Loucy (cell line): ENCODE measurements at regions not wholly inside any gene's neighbourhood (a gene's known extent, or its start where the extent isn't known, plus 50 kb on each side); places are given as distances from the start of the nearest gene placed in this dataset.

Experiments used
- H2AFZ ChIP-seq: fragments of 200-600 bp; sonication (generic); 2 replicates; pipeline ENCODE4 v1.6.0; 2016; ENCODE audit warnings: antibody characterized with exemption, mild to moderate bottlenecking, low read length, moderate library complexity
- H3F3A ChIP-seq: fragments of 200-600 bp; 2 replicates; pipeline ENCODE4 v1.6.0; 2016; ENCODE audit warnings: antibody characterized with exemption, low read depth, mild to moderate bottlenecking
- H3K27me3 ChIP-seq: fragments of 200-600 bp; sonication (generic); 2 replicates; pipeline ENCODE4 v1.6.1; 2014; ENCODE audit warnings: low read length, mild to moderate bottlenecking; ENCODE audit not compliant: insufficient read depth, poor library complexity, severe bottlenecking
- H3K36me3 ChIP-seq: fragments of 200-600 bp; sonication (generic); 2 replicates; pipeline ENCODE4 v1.6.1; 2016; ENCODE audit warnings: low read length; ENCODE audit not compliant: insufficient read depth
- H3K4me1 ChIP-seq: fragments of 200-600 bp; sonication (generic); 2 replicates; pipeline ENCODE4 v1.5.1; 2014; ENCODE audit warnings: low read length, mild to moderate bottlenecking; ENCODE audit not compliant: insufficient read depth, poor library complexity, severe bottlenecking
- H3K4me2 ChIP-seq: fragments of 200-600 bp; sonication (generic); 2 replicates; pipeline ENCODE4 v1.6.0; 2014; ENCODE audit warnings: antibody characterized with exemption, low read length, low read depth, mild to moderate bottlenecking; ENCODE audit not compliant: poor library complexity, severe bottlenecking
- H3K4me3 ChIP-seq: fragments of 200-600 bp; sonication (generic); 2 replicates; pipeline ENCODE4 v1.5.1; 2014; ENCODE audit warnings: low read length, mild to moderate bottlenecking, mixed read lengths; ENCODE audit not compliant: poor library complexity, severe bottlenecking
- H3K79me2 ChIP-seq: fragments of 200-600 bp; sonication (generic); 2 replicates; pipeline ENCODE4 v1.6.1; 2014; ENCODE audit warnings: low read length; ENCODE audit not compliant: insufficient read depth
- H3K9ac ChIP-seq: fragments of 200-600 bp; sonication (generic); 2 replicates; pipeline ENCODE4 v1.6.0; 2014; ENCODE audit warnings: mild to moderate bottlenecking, low read depth, low read length, moderate library complexity; ENCODE audit not compliant: poor library complexity, severe bottlenecking
- H3K9me2 ChIP-seq: fragments of 200-600 bp; sonication (generic); replicated peaks from 2 replicates; pipeline ENCODE4 v1.6.1; 2016; ENCODE audit warnings: low read depth, low read length, mixed read lengths
- H3K9me3 ChIP-seq: fragments of 200-600 bp; sonication (generic); 2 replicates; pipeline ENCODE4 v1.6.1; 2014; ENCODE audit warnings: mild to moderate bottlenecking, antibody characterized with exemption, low read length, low read depth; ENCODE audit not compliant: insufficient read depth
- H4K20me1 ChIP-seq: fragments of 200-600 bp; sonication (generic); 2 replicates; pipeline ENCODE4 v1.6.0; 2014; ENCODE audit warnings: antibody characterized with exemption, low read length, mild to moderate bottlenecking; ENCODE audit not compliant: insufficient read depth, poor library complexity, severe bottlenecking
- EZH2phosphoT487 ChIP-seq: fragments of 200-600 bp; IDR thresholded peaks from 2 replicates; pipeline ENCODE4 v1.6.1; 2018; ENCODE audit warnings: antibody characterized with exemption, mild to moderate bottlenecking, moderate library complexity, borderline replicate concordance
- TF ChIP-seq, protein P1 (sequence below): fragments of 200-600 bp; sonication (generic); conservative IDR thresholded peaks from 2 replicates; pipeline ENCODE4 v1.5.1; 2014; ENCODE audit warnings: mild to moderate bottlenecking, antibody characterized with exemption, low read length

GRCh38 chr3:64291956-64292355 lies 66.7 kb upstream of the PRICKLE2 start:
- no peak for TF ChIP-seq EZH2phosphoT487
- TF ChIP-seq, protein P1, sequence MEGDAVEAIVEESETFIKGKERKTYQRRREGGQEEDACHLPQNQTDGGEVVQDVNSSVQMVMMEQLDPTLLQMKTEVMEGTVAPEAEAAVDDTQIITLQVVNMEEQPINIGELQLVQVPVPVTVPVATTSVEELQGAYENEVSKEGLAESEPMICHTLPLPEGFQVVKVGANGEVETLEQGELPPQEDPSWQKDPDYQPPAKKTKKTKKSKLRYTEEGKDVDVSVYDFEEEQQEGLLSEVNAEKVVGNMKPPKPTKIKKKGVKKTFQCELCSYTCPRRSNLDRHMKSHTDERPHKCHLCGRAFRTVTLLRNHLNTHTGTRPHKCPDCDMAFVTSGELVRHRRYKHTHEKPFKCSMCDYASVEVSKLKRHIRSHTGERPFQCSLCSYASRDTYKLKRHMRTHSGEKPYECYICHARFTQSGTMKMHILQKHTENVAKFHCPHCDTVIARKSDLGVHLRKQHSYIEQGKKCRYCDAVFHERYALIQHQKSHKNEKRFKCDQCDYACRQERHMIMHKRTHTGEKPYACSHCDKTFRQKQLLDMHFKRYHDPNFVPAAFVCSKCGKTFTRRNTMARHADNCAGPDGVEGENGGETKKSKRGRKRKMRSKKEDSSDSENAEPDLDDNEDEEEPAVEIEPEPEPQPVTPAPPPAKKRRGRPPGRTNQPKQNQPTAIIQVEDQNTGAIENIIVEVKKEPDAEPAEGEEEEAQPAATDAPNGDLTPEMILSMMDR, result no peak
- H3K9ac ChIP-seq, result no peak overlapping the region
- no peak overlapping the region for H3K4me3 ChIP-seq
- H3K79me2 ChIP-seq, result no peaks in the 10 kb centered on the region
- no peaks in the 10 kb centered on the region for H4K20me1 ChIP-seq
- H3K4me1 ChIP-seq, result no peaks in the 10 kb centered on the region
- H2AFZ ChIP-seq, result no peak overlapping the region
- peaks cover 5% of the 10 kb centered on the region; the same call in 1 of the 2 replicates for H3K9me3 ChIP-seq
- H3K4me2 ChIP-seq, result no peak overlapping the region
- H3K27me3 ChIP-seq, result no peaks in the 10 kb centered on the region
- H3K36me3 ChIP-seq, result no peaks in the 10 kb centered on the region
- H3F3A ChIP-seq, result no peaks in the 10 kb centered on the region
- H3K9me2 ChIP-seq, result no peaks in the 10 kb centered on the region

- Histone ChIP-seq H3F3A (no peaks in the 10 kb centered on the region), H3K9ac (no peak overlapping the region), H3K27me3 (no peaks in the 10 kb centered on the region), H3K4me2 (no peak overlapping the region), H3K4me1 (no peaks in the 10 kb centered on the region), H3K36me3 (no peaks in the 10 kb centered on the region), H4K20me1 (no peaks in the 10 kb centered on the region), H3K4me3 (no peak overlapping the region), H3K9me3 (no peaks in the 10 kb centered on the region; the same call in 1 of the 2 replicates), H3K9me2 (no peaks in the 10 kb centered on the region), H3K79me2 (no peaks in the 10 kb centered on the region), H2AFZ (no peak overlapping the region)
- TF ChIP-seq EZH2phosphoT487, result no peak
- TF ChIP-seq, protein P1, result no peak
Observed at GRCh38 chr3:64291345-64291744, 66.1 kb upstream of the PRICKLE2 start.

GRCh38 chr3:64290864-64291263 lies 65.6 kb upstream of the PRICKLE2 start:
- Histone ChIP-seq H3K4me1 (no peaks in the 10 kb centered on the region), H3F3A (no peaks in the 10 kb centered on the region), H3K36me3 (no peaks in the 10 kb centered on the region), H3K9ac (no peak overlapping the region), H3K4me2 (no peak overlapping the region), H4K20me1 (no peaks in the 10 kb centered on the region), H3K27me3 (no peaks in the 10 kb centered on the region), H3K9me2 (no peaks in the 10 kb centered on the region), H2AFZ (no peak overlapping the region), H3K79me2 (no peaks in the 10 kb centered on the region), H3K4me3 (no peak overlapping the region), H3K9me3 (no peaks in the 10 kb centered on the region; the same call in 1 of the 2 replicates)
- TF ChIP-seq, protein P1, result no peak
- TF ChIP-seq EZH2phosphoT487, result no peak
